ENCODE measurements at regions not wholly inside any gene's neighbourhood (a gene's known extent, or its start where the extent isn't known, plus 50 kb on each side); places are given as distances from the start of the nearest gene placed in this dataset.

- Histone ChIP-seq H3K4me1 (no peaks in the 10 kb centered on the region), H3K9me3 (peaks cover 0 to 3% (median 0%) of the 10 kb centered on the region in 4 donors), H3K27ac (no peak overlapping the region), H3K36me3 (no peaks in the 10 kb centered on the region), H3K27me3 (no peaks in the 10 kb centered on the region), H3K4me3 (no peak overlapping the region)
- TF ChIP-seq POLR2AphosphoS5 (IDR thresholded peaks at IDR 0.05) (no peak), POLR2A (IDR thresholded peaks at IDR 0.05) (no peak), EP300 (IDR thresholded peaks at IDR 0.05) (no peak)
- TF ChIP-seq, protein P1, sequence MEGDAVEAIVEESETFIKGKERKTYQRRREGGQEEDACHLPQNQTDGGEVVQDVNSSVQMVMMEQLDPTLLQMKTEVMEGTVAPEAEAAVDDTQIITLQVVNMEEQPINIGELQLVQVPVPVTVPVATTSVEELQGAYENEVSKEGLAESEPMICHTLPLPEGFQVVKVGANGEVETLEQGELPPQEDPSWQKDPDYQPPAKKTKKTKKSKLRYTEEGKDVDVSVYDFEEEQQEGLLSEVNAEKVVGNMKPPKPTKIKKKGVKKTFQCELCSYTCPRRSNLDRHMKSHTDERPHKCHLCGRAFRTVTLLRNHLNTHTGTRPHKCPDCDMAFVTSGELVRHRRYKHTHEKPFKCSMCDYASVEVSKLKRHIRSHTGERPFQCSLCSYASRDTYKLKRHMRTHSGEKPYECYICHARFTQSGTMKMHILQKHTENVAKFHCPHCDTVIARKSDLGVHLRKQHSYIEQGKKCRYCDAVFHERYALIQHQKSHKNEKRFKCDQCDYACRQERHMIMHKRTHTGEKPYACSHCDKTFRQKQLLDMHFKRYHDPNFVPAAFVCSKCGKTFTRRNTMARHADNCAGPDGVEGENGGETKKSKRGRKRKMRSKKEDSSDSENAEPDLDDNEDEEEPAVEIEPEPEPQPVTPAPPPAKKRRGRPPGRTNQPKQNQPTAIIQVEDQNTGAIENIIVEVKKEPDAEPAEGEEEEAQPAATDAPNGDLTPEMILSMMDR (IDR thresholded peaks at IDR 0.05): no peak
- WGBS, 2 donors: 92 to 94% methylated on average over 1 of the region's 1 CpG
- no peak for DNase-seq
- intact Hi-C loops (cut with DNase I): no loop called here
Measured at GRCh38 chr9:108392877-108393276, 462.9 kb downstream of the ACTL7B start.

- no peak overlapping the region for H3K4me3 ChIP-seq
- no peak for DNase-seq
- no peaks in the 10 kb centered on the region for H3K27me3 ChIP-seq
- 75 to 82% methylated on average over 1 of the region's 1 CpG for WGBS, 2 donors
- H3K27ac ChIP-seq: no peak overlapping the region
- intact Hi-C loops (cut with DNase I): no loop called here
- H3K9me3 ChIP-seq: no peaks in the 10 kb centered on the region
- H3K36me3 ChIP-seq: no peaks in the 10 kb centered on the region
- H3K4me1 ChIP-seq: no peaks in the 10 kb centered on the region
- TF ChIP-seq POLR2AphosphoS5 (IDR thresholded peaks at IDR 0.05) (no peak), EP300 (IDR thresholded peaks at IDR 0.05) (no peak), POLR2A (IDR thresholded peaks at IDR 0.05) (no peak)
- TF ChIP-seq, protein P1 (IDR thresholded peaks at IDR 0.05): no peak
Measured at GRCh38 chr9:108389056-108389455, 466.7 kb downstream of the ACTL7B start.

GRCh38 chr9:108386859-108387384 lies 468.9 kb downstream of the ACTL7B start:
- Histone ChIP-seq H3K4me1 (no peaks in the 10 kb centered on the region), H3K9me3 (no peaks in the 10 kb centered on the region), H3K4me3 (no peak overlapping the region), H3K36me3 (no peaks in the 10 kb centered on the region), H3K27ac (no peak overlapping the region), H3K27me3 (no peaks in the 10 kb centered on the region)
- 29 to 45% methylated on average over 1 of the region's 1 CpG for WGBS, 2 donors
- no peak for TF ChIP-seq POLR2AphosphoS5 (IDR thresholded peaks at IDR 0.05)
- intact Hi-C loops (cut with DNase I): no loop called here
- DNase-seq: no peak

DNA sequence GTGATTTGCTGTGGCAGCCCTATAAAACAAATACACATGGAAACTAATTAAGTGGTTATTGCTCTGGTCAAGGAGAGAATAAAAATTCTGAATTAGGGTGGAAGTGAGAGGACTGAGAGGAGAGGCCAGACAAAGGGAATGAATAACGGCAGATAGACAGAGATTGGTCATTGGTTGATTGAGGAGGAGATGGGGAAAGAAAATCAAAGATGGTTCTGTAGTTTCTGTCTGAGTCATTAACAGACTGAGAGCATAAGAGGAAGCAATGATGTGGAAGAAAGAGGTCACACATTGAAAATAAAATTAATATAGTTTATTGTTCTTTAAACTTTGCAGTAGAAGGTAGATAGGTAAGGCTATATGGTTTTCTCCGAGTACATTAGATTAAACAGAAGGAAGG lies 469.8 kb downstream of the ACTL7B start:
- Histone ChIP-seq H3K27ac (no peak overlapping the region), H3K4me3 (no peak overlapping the region), H3K27me3 (no peaks in the 10 kb centered on the region), H3K4me1 (no peaks in the 10 kb centered on the region), H3K36me3 (no peaks in the 10 kb centered on the region), H3K9me3 (no peaks in the 10 kb centered on the region)
- no peak for TF ChIP-seq EP300 (IDR thresholded peaks at IDR 0.05)
- no peak for TF ChIP-seq POLR2AphosphoS5 (IDR thresholded peaks at IDR 0.05)
- TF ChIP-seq, protein P1 (IDR thresholded peaks at IDR 0.05): no peak
- TF ChIP-seq POLR2A (IDR thresholded peaks at IDR 0.05): no peak
- no peak for DNase-seq
- WGBS, 2 donors: 84 to 89% methylated on average over 2 of the region's 2 CpGs
- intact Hi-C loops (cut with DNase I): no loop called here

GRCh38 chr9:108383796-108384195 lies 472.0 kb downstream of the ACTL7B start:
- DNase-seq: no peak
- Histone ChIP-seq H3K36me3 (no peaks in the 10 kb centered on the region), H3K27ac (no peak overlapping the region), H3K27me3 (no peaks in the 10 kb centered on the region), H3K4me3 (no peak overlapping the region), H3K9me3 (no peaks in the 10 kb centered on the region), H3K4me1 (no peaks in the 10 kb centered on the region)
- TF ChIP-seq, protein P1 (IDR thresholded peaks at IDR 0.05): no peak
- TF ChIP-seq POLR2A (IDR thresholded peaks at IDR 0.05) (no peak), POLR2AphosphoS5 (IDR thresholded peaks at IDR 0.05) (no peak)
- WGBS, 2 donors: 6 to 48% methylated on average over 1 of the region's 1 CpG
- intact Hi-C loops (cut with DNase I): no loop called here
